Uterus (tissue), 3 donors: ENCODE measurements at regions not wholly inside any gene's neighbourhood (a gene's known extent, or its start where the extent isn't known, plus 50 kb on each side); places are given as distances from the start of the nearest gene placed in this dataset.

Experiments used
- DNase-seq, 2 donors: peaks; one replicate each; pipeline ENCODE4 v3.0.0-alpha.2; 2019 to 2020
- H3K27ac ChIP-seq, 2 donors: fragments of 200-600 bp; sonication (generic); 1 replicate in 1 of 2; 2 replicates in 1 of 2; pipeline ENCODE4 v1.5.1; 2016 to 2018
- H3K27me3 ChIP-seq, 2 donors: fragments of 200-600 bp; sonication (generic); one replicate each; pipeline ENCODE4 v1.5.1; 2018 to 2019; ENCODE audit warnings: control low read depth in 1 of 2
- H3K36me3 ChIP-seq, 2 donors: fragments of 200-600 bp; sonication (generic); one replicate each; pipeline ENCODE4 v1.5.1; 2019; ENCODE audit warnings: control low read depth in 1 of 2
- H3K4me1 ChIP-seq, 2 donors: fragments of 200-600 bp; sonication (generic); one replicate each; pipeline ENCODE4 v1.5.1; 2018 to 2019; ENCODE audit warnings: control low read depth in 1 of 2
- H3K4me3 ChIP-seq, 2 donors: fragments of 200-600 bp; sonication (generic); 1 replicate in 1 of 2; 2 replicates in 1 of 2; pipeline ENCODE4 v1.5.1; 2018 to 2019; ENCODE audit warnings: mild to moderate bottlenecking in 1 of 2
- H3K9me3 ChIP-seq, 2 donors: fragments of 200-600 bp; sonication (generic); one replicate each; pipeline ENCODE4 v1.5.1; 2019; ENCODE audit warnings: control low read depth in 1 of 2
- CTCF ChIP-seq, 4 experiments: fragments of 200-600 bp in 2 of 4; fragments of 450-650 bp in 2 of 4; sonication (generic) in 2 of 4; IDR thresholded peaks; one replicate each; pipeline ENCODE4 v1.5.1; 2016 to 2019; ENCODE audit warnings: antibody characterized with exemption in 4 of 4, mild to moderate bottlenecking in 2 of 4, moderate library complexity in 1 of 4
- POLR2A ChIP-seq, 2 donors: fragments of 450-650 bp; IDR thresholded peaks; one replicate each; pipeline ENCODE4 v1.6.1; 2016; ENCODE audit warnings: antibody characterized with exemption in 2 of 2, mild to moderate bottlenecking in 1 of 2, moderate library complexity in 1 of 2
- intact Hi-C: fragments of 100-400 bp; cut with DNase I; formaldehyde crosslinking; loops from one replicate; pipeline ENCODE4 v1.15.1; 2023; ENCODE audit warnings: low total_unique reads
- donor health status: DM: yes; HTN: yes; CAD: no.

- TF ChIP-seq POLR2A (IDR thresholded peaks at IDR 0.05) (no peak), CTCF (IDR thresholded peaks at IDR 0.05) (no peak)
- no peaks in the 10 kb centered on the region for H3K27me3 ChIP-seq
- DNase-seq = peak in 1 of 2 donors; percentile 15
- no peaks in the 10 kb centered on the region for H3K36me3 ChIP-seq
- H3K4me3 ChIP-seq = no peak overlapping the region
- no peaks in the 10 kb centered on the region for H3K4me1 ChIP-seq
- H3K27ac ChIP-seq = no peak overlapping the region
- H3K9me3 ChIP-seq = no peaks in the 10 kb centered on the region
- intact Hi-C loops = no loop called here
Observed at GRCh38 chr3:157793745-157794144, 290.5 kb upstream of the VEPH1 start.

- TF ChIP-seq CTCF (IDR thresholded peaks at IDR 0.05) = no peak
- TF ChIP-seq POLR2A (IDR thresholded peaks at IDR 0.05) = no peak
- H3K9me3 ChIP-seq = no peaks in the 10 kb centered on the region
- no peaks in the 10 kb centered on the region for H3K4me1 ChIP-seq
- no peaks in the 10 kb centered on the region for H3K27me3 ChIP-seq
- intact Hi-C loops = no loop called here
- H3K36me3 ChIP-seq = no peaks in the 10 kb centered on the region
- H3K27ac ChIP-seq = no peak overlapping the region
- H3K4me3 ChIP-seq = no peak overlapping the region
- no peak for DNase-seq
Observed at GRCh38 chr3:157789162-157789561, 285.9 kb upstream of the VEPH1 start.

GRCh38 chr3:157786618-157787017 lies 283.4 kb upstream of the VEPH1 start:
- DNase-seq = no peak
- H3K27ac ChIP-seq = peak overlapping the region in 1 of 2 donors; percentile 6
- no peak for TF ChIP-seq CTCF (IDR thresholded peaks at IDR 0.05)
- TF ChIP-seq POLR2A (IDR thresholded peaks at IDR 0.05) = no peak
- H3K36me3 ChIP-seq = no peaks in the 10 kb centered on the region
- H3K4me1 ChIP-seq = no peaks in the 10 kb centered on the region
- no peaks in the 10 kb centered on the region for H3K9me3 ChIP-seq
- H3K4me3 ChIP-seq = no peak overlapping the region
- intact Hi-C loops = no loop called here
- H3K27me3 ChIP-seq = no peaks in the 10 kb centered on the region

- TF ChIP-seq POLR2A (IDR thresholded peaks at IDR 0.05) (no peak), CTCF (IDR thresholded peaks at IDR 0.05) (no peak)
- Histone ChIP-seq H3K36me3 (no peaks in the 10 kb centered on the region), H3K4me1 (no peaks in the 10 kb centered on the region), H3K9me3 (no peaks in the 10 kb centered on the region), H3K27ac (peak overlapping the region in 1 of 2 donors; percentile 6), H3K27me3 (no peaks in the 10 kb centered on the region), H3K4me3 (no peak overlapping the region)
- intact Hi-C loops = no loop called here
- no peak for DNase-seq
Observed at GRCh38 chr3:157786211-157786610, 283.0 kb upstream of the VEPH1 start.

GRCh38 chr3:157785102-157785826 lies 282.0 kb upstream of the VEPH1 start:
- no peak overlapping the region for H3K4me3 ChIP-seq
- no peaks in the 10 kb centered on the region for H3K9me3 ChIP-seq
- no peaks in the 10 kb centered on the region for H3K36me3 ChIP-seq
- intact Hi-C loops = no loop called here
- no peaks in the 10 kb centered on the region for H3K4me1 ChIP-seq
- peak in 1 of 2 donors; percentile 13 for DNase-seq
- TF ChIP-seq POLR2A (IDR thresholded peaks at IDR 0.05) = no peak
- no peak for TF ChIP-seq CTCF (IDR thresholded peaks at IDR 0.05)
- H3K27ac ChIP-seq = peak overlapping the region in 1 of 2 donors; percentile 6
- no peaks in the 10 kb centered on the region for H3K27me3 ChIP-seq
